ENCODE measurements at regions not wholly inside any gene's neighbourhood (a gene's known extent, or its start where the extent isn't known, plus 50 kb on each side); places are given as distances from the start of the nearest gene placed in this dataset.

DNA sequence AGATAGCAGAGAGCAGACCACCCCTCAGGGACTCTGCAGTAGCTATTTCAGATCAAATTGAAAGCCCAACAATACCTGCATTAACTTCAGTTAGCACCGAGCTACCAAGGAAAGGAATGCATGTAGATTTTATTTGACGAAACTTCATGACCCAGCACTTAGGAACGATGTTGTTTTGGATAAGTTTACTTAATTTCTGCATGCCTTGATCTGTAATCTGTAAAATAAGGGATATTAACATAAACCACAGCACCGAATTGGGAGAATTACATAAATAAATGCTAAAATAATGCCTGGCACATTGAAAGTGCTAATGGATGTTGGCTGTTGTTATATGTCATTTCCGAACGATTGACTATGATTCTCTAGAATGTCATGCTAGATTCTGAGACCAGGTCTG is 435.8 kb upstream of the CLINT1 start:
- no peaks in the 10 kb centered on the region for H3K4me1 ChIP-seq
- H3K9me3 ChIP-seq: no peaks in the 10 kb centered on the region
- intact Hi-C loops (cut with DNase I; ENCODE audit: low total_unique reads): no loop called here
- TF ChIP-seq POLR2A (IDR thresholded peaks at IDR 0.05) (no peak), CTCF (IDR thresholded peaks at IDR 0.05) (no peak)
- H3K27ac ChIP-seq: no peak overlapping the region
- no peaks in the 10 kb centered on the region for H3K36me3 ChIP-seq (ENCODE audit: low read depth, missing control alignments)
- no peak for DNase-seq
- H3K4me3 ChIP-seq: no peak overlapping the region
- WGBS, 2 donors: 63 to 72% methylated on average over 6 of the region's 6 CpGs
- H3K27me3 ChIP-seq: no peaks in the 10 kb centered on the region

DNA sequence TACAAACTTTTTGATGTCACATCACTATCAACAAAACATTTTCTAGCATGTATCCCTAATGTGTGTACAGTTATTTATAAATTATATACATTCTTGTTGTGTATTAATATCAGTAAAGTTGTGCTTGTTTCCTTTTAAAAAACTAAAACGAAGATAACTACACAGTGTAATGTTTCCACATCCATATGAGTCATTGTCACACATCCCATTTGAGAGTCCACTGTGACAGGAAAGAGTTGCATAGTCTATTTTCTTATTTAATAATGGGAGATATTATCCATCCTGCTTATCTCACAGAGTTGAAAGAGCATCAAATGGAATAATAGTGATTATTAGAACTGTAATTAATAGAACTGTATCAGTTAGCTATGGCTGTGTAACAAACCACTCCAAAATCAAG is 434.0 kb upstream of the CLINT1 start:
- H3K36me3 ChIP-seq (ENCODE audit: low read depth, missing control alignments): no peaks in the 10 kb centered on the region
- TF ChIP-seq POLR2A (IDR thresholded peaks at IDR 0.05): no peak
- no peak for TF ChIP-seq CTCF (IDR thresholded peaks at IDR 0.05)
- H3K27me3 ChIP-seq: no peaks in the 10 kb centered on the region
- H3K4me1 ChIP-seq: no peaks in the 10 kb centered on the region
- intact Hi-C loops (cut with DNase I; ENCODE audit: low total_unique reads): no loop called here
- DNase-seq: no peak
- 88 to 94% methylated on average over 1 of the region's 1 CpG for WGBS, 2 donors
- no peak overlapping the region for H3K27ac ChIP-seq
- H3K9me3 ChIP-seq: no peaks in the 10 kb centered on the region
- H3K4me3 ChIP-seq: no peak overlapping the region

DNA sequence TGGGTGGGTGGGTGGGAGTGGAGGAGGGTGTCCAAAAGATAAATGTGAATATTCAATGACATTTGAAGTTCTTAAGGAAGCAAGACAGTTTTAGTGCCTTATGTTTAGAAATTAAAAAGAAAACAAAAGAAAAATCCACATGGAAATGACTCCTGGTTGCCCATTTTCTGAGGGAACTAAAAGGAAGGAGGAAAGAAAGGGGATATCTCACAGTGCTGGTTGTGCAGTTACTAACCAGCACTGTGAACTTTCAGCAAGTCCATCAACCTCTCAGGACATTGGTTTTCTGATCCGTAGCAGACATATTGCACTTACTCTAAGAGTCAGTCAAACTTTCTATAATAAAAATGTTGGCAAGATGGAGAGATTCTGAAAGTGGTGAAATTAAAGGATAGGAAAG is 431.0 kb upstream of the CLINT1 start:
- intact Hi-C loops (cut with DNase I; ENCODE audit: low total_unique reads): no loop called here
- no peak for DNase-seq
- H3K9me3 ChIP-seq: no peaks in the 10 kb centered on the region
- no peaks in the 10 kb centered on the region for H3K4me1 ChIP-seq
- H3K36me3 ChIP-seq (ENCODE audit: low read depth, missing control alignments): no peaks in the 10 kb centered on the region
- 91 to 94% methylated on average over 1 of the region's 1 CpG for WGBS, 2 donors
- H3K4me3 ChIP-seq: no peak overlapping the region
- no peak for TF ChIP-seq CTCF (IDR thresholded peaks at IDR 0.05)
- no peak for TF ChIP-seq POLR2A (IDR thresholded peaks at IDR 0.05)
- no peaks in the 10 kb centered on the region for H3K27me3 ChIP-seq
- H3K27ac ChIP-seq: no peak overlapping the region

GRCh38 chr5:158288272-158288657 is 429.3 kb upstream of the CLINT1 start:
- Histone ChIP-seq H3K27me3 (no peaks in the 10 kb centered on the region), H3K4me3 (no peak overlapping the region), H3K9me3 (no peaks in the 10 kb centered on the region), H3K36me3 (ENCODE audit: low read depth, missing control alignments) (no peaks in the 10 kb centered on the region), H3K4me1 (no peaks in the 10 kb centered on the region), H3K27ac (no peak overlapping the region)
- 93 to 94% methylated on average over 1 of the region's 1 CpG for WGBS, 2 donors
- TF ChIP-seq CTCF (IDR thresholded peaks at IDR 0.05) (no peak), POLR2A (IDR thresholded peaks at IDR 0.05) (no peak)
- intact Hi-C loops (cut with DNase I; ENCODE audit: low total_unique reads): no loop called here
- no peak for DNase-seq

GRCh38 chr5:158287643-158288271 is 428.8 kb upstream of the CLINT1 start:
- no peak for TF ChIP-seq CTCF (IDR thresholded peaks at IDR 0.05)
- TF ChIP-seq POLR2A (IDR thresholded peaks at IDR 0.05): no peak
- no peaks in the 10 kb centered on the region for H3K27me3 ChIP-seq
- H3K4me3 ChIP-seq: no peak overlapping the region
- no peak overlapping the region for H3K27ac ChIP-seq
- intact Hi-C loops (cut with DNase I; ENCODE audit: low total_unique reads): no loop called here
- WGBS, 2 donors: 25 to 33% methylated on average over 12 of the region's 12 CpGs
- H3K9me3 ChIP-seq: no peaks in the 10 kb centered on the region
- DNase-seq: no peak
- no peaks in the 10 kb centered on the region for H3K4me1 ChIP-seq
- no peaks in the 10 kb centered on the region for H3K36me3 ChIP-seq (ENCODE audit: low read depth, missing control alignments)
